Suprapubic skin (tissue), 3 donors: ENCODE measurements at regions not wholly inside any gene's neighbourhood (a gene's known extent, or its start where the extent isn't known, plus 50 kb on each side); places are given as distances from the start of the nearest gene placed in this dataset.

Experiments used
- POLR2A ChIP-seq, 2 donors: fragments of 450-650 bp; IDR thresholded peaks; one replicate each; pipeline ENCODE4 v1.6.1; 2017; ENCODE audit warnings: antibody characterized with exemption in 2 of 2, mild to moderate bottlenecking in 2 of 2, moderate library complexity in 2 of 2
- TF ChIP-seq, protein P1 (sequence below), 2 donors: fragments of 200-600 bp in 1 of 2; fragments of 450-650 bp in 1 of 2; sonication (generic) in 1 of 2; IDR thresholded peaks; one replicate each; pipeline ENCODE4 v1.5.1; 2016 to 2019; ENCODE audit warnings: antibody characterized with exemption in 2 of 2, mild to moderate bottlenecking in 1 of 2, moderate library complexity in 1 of 2

DNA sequence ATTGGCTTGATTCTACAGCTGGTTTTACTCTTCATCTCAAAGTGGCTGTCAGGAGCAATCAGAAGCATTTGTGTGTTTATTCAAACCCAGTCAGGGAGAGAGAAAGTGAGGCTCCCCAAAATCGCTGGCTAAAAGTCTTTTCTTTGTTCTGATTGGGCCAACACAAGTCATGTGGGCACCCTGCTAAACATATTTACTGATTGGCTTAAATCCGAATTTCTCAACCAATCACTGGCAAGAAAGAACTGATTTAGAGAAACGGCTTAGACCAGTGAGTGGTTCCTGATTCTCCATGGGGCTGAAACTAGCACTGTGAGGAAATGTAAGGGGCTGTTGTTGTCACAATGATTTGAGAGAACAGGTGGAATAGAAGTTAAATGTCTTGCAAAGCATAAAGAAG, 98.9 kb upstream of the PDZRN3 start:
- TF ChIP-seq, protein P1, sequence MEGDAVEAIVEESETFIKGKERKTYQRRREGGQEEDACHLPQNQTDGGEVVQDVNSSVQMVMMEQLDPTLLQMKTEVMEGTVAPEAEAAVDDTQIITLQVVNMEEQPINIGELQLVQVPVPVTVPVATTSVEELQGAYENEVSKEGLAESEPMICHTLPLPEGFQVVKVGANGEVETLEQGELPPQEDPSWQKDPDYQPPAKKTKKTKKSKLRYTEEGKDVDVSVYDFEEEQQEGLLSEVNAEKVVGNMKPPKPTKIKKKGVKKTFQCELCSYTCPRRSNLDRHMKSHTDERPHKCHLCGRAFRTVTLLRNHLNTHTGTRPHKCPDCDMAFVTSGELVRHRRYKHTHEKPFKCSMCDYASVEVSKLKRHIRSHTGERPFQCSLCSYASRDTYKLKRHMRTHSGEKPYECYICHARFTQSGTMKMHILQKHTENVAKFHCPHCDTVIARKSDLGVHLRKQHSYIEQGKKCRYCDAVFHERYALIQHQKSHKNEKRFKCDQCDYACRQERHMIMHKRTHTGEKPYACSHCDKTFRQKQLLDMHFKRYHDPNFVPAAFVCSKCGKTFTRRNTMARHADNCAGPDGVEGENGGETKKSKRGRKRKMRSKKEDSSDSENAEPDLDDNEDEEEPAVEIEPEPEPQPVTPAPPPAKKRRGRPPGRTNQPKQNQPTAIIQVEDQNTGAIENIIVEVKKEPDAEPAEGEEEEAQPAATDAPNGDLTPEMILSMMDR (IDR thresholded peaks at IDR 0.05): no peak
- TF ChIP-seq POLR2A (IDR thresholded peaks at IDR 0.05): no peak
